Activated T-cell treated with anti-CD3 and anti-CD28 coated beads, Interleukin-2, amount 50 U/mL, for 24 hours (primary cell): ENCODE measurements at regions not wholly inside any gene's neighbourhood (a gene's known extent, or its start where the extent isn't known, plus 50 kb on each side); places are given as distances from the start of the nearest gene placed in this dataset.

Experiments used
- DNase-seq: peaks from one replicate; pipeline ENCODE4 v3.0.0-alpha.2; 2020
- H3K27ac Mint-ChIP-seq: 2 replicates; pipeline ENCODE4 v1.8.0; 2020; ENCODE audit warnings: mild to moderate bottlenecking, mixed read lengths
- H3K27me3 Mint-ChIP-seq: 2 replicates; pipeline ENCODE4 v1.8.0; 2020; ENCODE audit warnings: mixed read lengths
- H3K36me3 Mint-ChIP-seq: 2 replicates; pipeline ENCODE4 v1.8.0; 2020; ENCODE audit warnings: low read depth, mixed read lengths
- H3K4me1 Mint-ChIP-seq: 2 replicates; pipeline ENCODE4 v1.8.0; 2020; ENCODE audit warnings: low read depth, mixed read lengths
- H3K4me3 Mint-ChIP-seq: 2 replicates; pipeline ENCODE4 v1.8.0; 2020; ENCODE audit warnings: mild to moderate bottlenecking, moderate library complexity, mixed read lengths
- H3K9me3 Mint-ChIP-seq: 2 replicates; pipeline ENCODE4 v1.8.0; 2020; ENCODE audit warnings: mixed read lengths

- Mint-ChIP-seq H3K27me3 (peaks cover 24% of the 10 kb centered on the region), H3K4me1 (peaks cover 1% of the 10 kb centered on the region)
- DNase-seq = no peak
Measured at GRCh38 chr7:25913598-25914224, 238.3 kb upstream of the NFE2L3 start.

GRCh38 chr7:25918731-25919130 lies 233.3 kb upstream of the NFE2L3 start:
- peaks cover 22% of the 10 kb centered on the region for H3K27me3 Mint-ChIP-seq
- no peak overlapping the region for H3K27ac Mint-ChIP-seq
- no peak overlapping the region for H3K4me3 Mint-ChIP-seq
- no peaks in the 10 kb centered on the region for H3K4me1 Mint-ChIP-seq
- peaks cover 21% of the 10 kb centered on the region for H3K9me3 Mint-ChIP-seq
- no peak for DNase-seq
- no peaks in the 10 kb centered on the region for H3K36me3 Mint-ChIP-seq

More at GRCh38 chr7:25913598-25914224, 238.3 kb upstream of the NFE2L3 start:
- Mint-ChIP-seq H3K9me3 (peaks cover 16% of the 10 kb centered on the region), H3K36me3 (no peaks in the 10 kb centered on the region), H3K27ac (no peak overlapping the region), H3K4me3 (no peak overlapping the region)

- no peaks in the 10 kb centered on the region for H3K36me3 Mint-ChIP-seq
- no peaks in the 10 kb centered on the region for H3K4me1 Mint-ChIP-seq
- no peak overlapping the region for H3K27ac Mint-ChIP-seq
- peaks cover 17% of the 10 kb centered on the region for H3K9me3 Mint-ChIP-seq
- H3K4me3 Mint-ChIP-seq = no peak overlapping the region
- peaks cover 21% of the 10 kb centered on the region for H3K27me3 Mint-ChIP-seq
- no peak for DNase-seq
Measured at GRCh38 chr7:25922296-25922695, 229.7 kb upstream of the NFE2L3 start.

- Mint-ChIP-seq H3K4me1 (no peaks in the 10 kb centered on the region), H3K9me3 (peaks cover 4% of the 10 kb centered on the region), H3K36me3 (no peaks in the 10 kb centered on the region), H3K27me3 (peaks cover 26% of the 10 kb centered on the region), H3K27ac (no peak overlapping the region), H3K4me3 (no peak overlapping the region)
- DNase-seq = no peak
Measured at GRCh38 chr7:25923741-25924460, 228.1 kb upstream of the NFE2L3 start.

- no peaks in the 10 kb centered on the region for H3K4me1 Mint-ChIP-seq
- DNase-seq = no peak
- no peaks in the 10 kb centered on the region for H3K36me3 Mint-ChIP-seq
Measured at GRCh38 chr7:25926009-25926408, 226.0 kb upstream of the NFE2L3 start.

GRCh38 chr7:25926451-25926850 lies 225.5 kb upstream of the NFE2L3 start:
- no peak overlapping the region for H3K27ac Mint-ChIP-seq
- no peak overlapping the region for H3K4me3 Mint-ChIP-seq
- no peak for DNase-seq
- H3K27me3 Mint-ChIP-seq = peaks cover 42% of the 10 kb centered on the region
- H3K36me3 Mint-ChIP-seq = no peaks in the 10 kb centered on the region
- H3K9me3 Mint-ChIP-seq = no peaks in the 10 kb centered on the region
- no peaks in the 10 kb centered on the region for H3K4me1 Mint-ChIP-seq

More at GRCh38 chr7:25926009-25926408, 226.0 kb upstream of the NFE2L3 start:
- Mint-ChIP-seq H3K4me3 (no peak overlapping the region), H3K9me3 (no peaks in the 10 kb centered on the region), H3K27me3 (peaks cover 41% of the 10 kb centered on the region), H3K27ac (no peak overlapping the region)

GRCh38 chr7:25926891-25927625 lies 224.9 kb upstream of the NFE2L3 start:
- Mint-ChIP-seq H3K27me3 (peaks cover 45% of the 10 kb centered on the region), H3K36me3 (no peaks in the 10 kb centered on the region), H3K9me3 (no peaks in the 10 kb centered on the region), H3K27ac (no peak overlapping the region), H3K4me1 (no peaks in the 10 kb centered on the region), H3K4me3 (no peak overlapping the region)
- DNase-seq = no peak

- H3K9me3 Mint-ChIP-seq = no peaks in the 10 kb centered on the region
- H3K27me3 Mint-ChIP-seq = peaks cover 42% of the 10 kb centered on the region
- no peak overlapping the region for H3K4me3 Mint-ChIP-seq
- no peak for DNase-seq
- H3K36me3 Mint-ChIP-seq = no peaks in the 10 kb centered on the region
- H3K27ac Mint-ChIP-seq = no peak overlapping the region
- H3K4me1 Mint-ChIP-seq = no peaks in the 10 kb centered on the region
Measured at GRCh38 chr7:25927626-25927978, 224.4 kb upstream of the NFE2L3 start.

GRCh38 chr7:25928549-25929330 lies 223.3 kb upstream of the NFE2L3 start:
- no peak overlapping the region for H3K27ac Mint-ChIP-seq
- no peaks in the 10 kb centered on the region for H3K4me1 Mint-ChIP-seq
- H3K36me3 Mint-ChIP-seq = peaks cover 2% of the 10 kb centered on the region
- no peak overlapping the region for H3K4me3 Mint-ChIP-seq
- DNase-seq = no peak
- peaks cover 10% of the 10 kb centered on the region for H3K9me3 Mint-ChIP-seq
- H3K27me3 Mint-ChIP-seq = peaks cover 53% of the 10 kb centered on the region

GRCh38 chr7:25929448-25929847 lies 222.6 kb upstream of the NFE2L3 start:
- H3K4me1 Mint-ChIP-seq = no peaks in the 10 kb centered on the region
- H3K27ac Mint-ChIP-seq = no peak overlapping the region

GRCh38 chr7:25930492-25931048 lies 221.4 kb upstream of the NFE2L3 start:
- H3K27me3 Mint-ChIP-seq = peaks cover 65% of the 10 kb centered on the region
- H3K4me1 Mint-ChIP-seq = no peaks in the 10 kb centered on the region
- H3K4me3 Mint-ChIP-seq = no peak overlapping the region
- H3K9me3 Mint-ChIP-seq = peaks cover 25% of the 10 kb centered on the region
- H3K36me3 Mint-ChIP-seq = peaks cover 2% of the 10 kb centered on the region
- no peak for DNase-seq
- no peak overlapping the region for H3K27ac Mint-ChIP-seq

More at GRCh38 chr7:25929448-25929847, 222.6 kb upstream of the NFE2L3 start:
- Mint-ChIP-seq H3K4me3 (no peak overlapping the region), H3K9me3 (peaks cover 17% of the 10 kb centered on the region), H3K27me3 (peaks cover 56% of the 10 kb centered on the region), H3K36me3 (peaks cover 2% of the 10 kb centered on the region)
- no peak for DNase-seq

GRCh38 chr7:25931156-25931555 lies 220.8 kb upstream of the NFE2L3 start:
- Mint-ChIP-seq H3K27ac (no peak overlapping the region), H3K4me1 (no peaks in the 10 kb centered on the region), H3K27me3 (peaks cover 67% of the 10 kb centered on the region), H3K4me3 (no peak overlapping the region), H3K9me3 (peaks cover 25% of the 10 kb centered on the region), H3K36me3 (peaks cover 2% of the 10 kb centered on the region)
- no peak for DNase-seq

- H3K27me3 Mint-ChIP-seq = peaks cover 58% of the 10 kb centered on the region
- no peak overlapping the region for H3K4me3 Mint-ChIP-seq
- H3K4me1 Mint-ChIP-seq = no peaks in the 10 kb centered on the region
- H3K27ac Mint-ChIP-seq = no peak overlapping the region
- peaks cover 25% of the 10 kb centered on the region for H3K9me3 Mint-ChIP-seq
- peaks cover 2% of the 10 kb centered on the region for H3K36me3 Mint-ChIP-seq
- DNase-seq = no peak
Measured at GRCh38 chr7:25933921-25934320, 218.1 kb upstream of the NFE2L3 start.
